ENCODE measurements at regions not wholly inside any gene's neighbourhood (a gene's known extent, or its start where the extent isn't known, plus 50 kb on each side); places are given as distances from the start of the nearest gene placed in this dataset.

DNA sequence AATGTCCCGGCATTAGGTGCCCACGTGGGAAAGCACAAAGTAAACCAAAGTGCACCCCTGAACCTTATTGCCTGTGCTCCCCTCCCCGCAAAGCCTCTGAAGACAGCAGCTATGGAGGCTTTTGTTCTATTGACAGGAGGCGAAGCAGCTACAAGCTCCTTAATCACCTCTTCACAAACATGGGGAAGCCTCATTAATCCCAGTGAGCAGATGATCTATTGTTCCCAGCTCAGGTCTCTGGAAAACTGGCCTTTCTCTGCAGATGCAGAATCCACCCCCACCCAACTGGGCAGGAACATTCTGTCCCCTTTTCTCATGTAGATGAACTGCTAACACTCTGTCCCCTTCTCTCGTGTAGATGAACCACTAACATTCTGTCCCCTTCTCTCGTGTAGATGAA lies 190.5 kb upstream of the CSF3R start:
- TF ChIP-seq, protein P1, sequence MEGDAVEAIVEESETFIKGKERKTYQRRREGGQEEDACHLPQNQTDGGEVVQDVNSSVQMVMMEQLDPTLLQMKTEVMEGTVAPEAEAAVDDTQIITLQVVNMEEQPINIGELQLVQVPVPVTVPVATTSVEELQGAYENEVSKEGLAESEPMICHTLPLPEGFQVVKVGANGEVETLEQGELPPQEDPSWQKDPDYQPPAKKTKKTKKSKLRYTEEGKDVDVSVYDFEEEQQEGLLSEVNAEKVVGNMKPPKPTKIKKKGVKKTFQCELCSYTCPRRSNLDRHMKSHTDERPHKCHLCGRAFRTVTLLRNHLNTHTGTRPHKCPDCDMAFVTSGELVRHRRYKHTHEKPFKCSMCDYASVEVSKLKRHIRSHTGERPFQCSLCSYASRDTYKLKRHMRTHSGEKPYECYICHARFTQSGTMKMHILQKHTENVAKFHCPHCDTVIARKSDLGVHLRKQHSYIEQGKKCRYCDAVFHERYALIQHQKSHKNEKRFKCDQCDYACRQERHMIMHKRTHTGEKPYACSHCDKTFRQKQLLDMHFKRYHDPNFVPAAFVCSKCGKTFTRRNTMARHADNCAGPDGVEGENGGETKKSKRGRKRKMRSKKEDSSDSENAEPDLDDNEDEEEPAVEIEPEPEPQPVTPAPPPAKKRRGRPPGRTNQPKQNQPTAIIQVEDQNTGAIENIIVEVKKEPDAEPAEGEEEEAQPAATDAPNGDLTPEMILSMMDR (IDR thresholded peaks at IDR 0.05) = no peak
- DNase-seq (ENCODE audit: low spot score) (no peak), ATAC-seq (ENCODE audit: insufficient number of reproducible peaks, low FRiP score, low read depth) (no peak)
- Histone ChIP-seq H3K4me3 (no peak overlapping the region), H3K4me1 (ENCODE audit: control insufficient read depth in 1 of 2, low read depth in 2 of 2) (no peaks in the 10 kb centered on the region), H3K9me3 (no peaks in the 10 kb centered on the region), H3K27me3 (replicated peaks; ENCODE audit: insufficient read depth) (no peaks in the 10 kb centered on the region), H3K27ac (no peak overlapping the region), H3K36me3 (no peaks in the 10 kb centered on the region)

GRCh38 chr1:36669262-36669661 lies 186.5 kb upstream of the CSF3R start:
- ATAC-seq (ENCODE audit: insufficient number of reproducible peaks, low FRiP score, low read depth) (no peak), DNase-seq (ENCODE audit: low spot score) (no peak)
- Histone ChIP-seq H3K27ac (no peak overlapping the region), H3K4me3 (no peak overlapping the region), H3K36me3 (no peaks in the 10 kb centered on the region), H3K27me3 (replicated peaks; ENCODE audit: insufficient read depth) (no peaks in the 10 kb centered on the region), H3K9me3 (no peaks in the 10 kb centered on the region), H3K4me1 (ENCODE audit: control insufficient read depth in 1 of 2, low read depth in 2 of 2) (no peaks in the 10 kb centered on the region)
- TF ChIP-seq, protein P1 (IDR thresholded peaks at IDR 0.05) = no peak

DNA sequence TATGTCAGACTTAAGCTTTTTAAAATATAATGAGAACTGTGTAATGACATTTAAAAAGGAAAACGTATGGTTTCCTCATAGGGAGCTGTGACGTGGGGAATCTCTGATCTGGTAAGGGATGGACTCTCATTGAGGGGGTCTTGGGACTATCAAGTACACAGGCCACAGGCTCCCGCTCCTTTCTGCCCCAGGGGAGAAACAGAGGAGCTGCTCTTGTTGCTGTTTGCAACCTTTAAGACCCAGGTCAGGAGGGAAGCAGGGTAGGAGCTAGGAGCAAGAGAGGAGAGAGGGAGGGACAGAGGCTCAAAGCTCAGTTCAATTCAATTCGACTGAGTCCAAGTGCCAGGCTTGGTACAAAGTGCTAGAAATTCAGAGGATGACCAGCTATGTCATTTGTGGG lies 185.1 kb upstream of the CSF3R start:
- ATAC-seq (ENCODE audit: insufficient number of reproducible peaks, low FRiP score, low read depth) (no peak), DNase-seq (ENCODE audit: low spot score) (no peak)
- Histone ChIP-seq H3K27ac (no peak overlapping the region), H3K36me3 (no peaks in the 10 kb centered on the region), H3K9me3 (no peaks in the 10 kb centered on the region), H3K4me1 (ENCODE audit: control insufficient read depth in 1 of 2, low read depth in 2 of 2) (no peaks in the 10 kb centered on the region), H3K4me3 (no peak overlapping the region), H3K27me3 (replicated peaks; ENCODE audit: insufficient read depth) (no peaks in the 10 kb centered on the region)
- TF ChIP-seq, protein P1 (IDR thresholded peaks at IDR 0.05) = no peak

DNA sequence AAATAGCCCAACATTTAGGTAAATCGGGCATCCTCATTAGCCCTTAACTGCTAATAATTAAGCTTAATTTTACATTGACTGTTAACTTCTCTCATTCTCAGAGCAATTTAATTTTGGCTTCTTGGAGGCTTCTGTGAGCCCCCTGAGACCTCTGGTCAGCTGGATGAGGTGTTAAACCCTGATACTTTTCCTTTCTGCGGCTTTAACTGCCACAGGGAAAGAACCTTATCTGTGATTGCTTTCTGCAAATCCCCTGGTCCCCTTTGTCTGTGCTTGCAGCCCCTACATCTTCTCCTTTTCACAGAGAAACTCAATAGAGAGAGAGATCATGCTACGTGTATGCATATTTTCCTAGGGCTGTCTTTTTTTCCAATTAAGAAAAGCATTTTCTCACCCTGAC lies 184.5 kb upstream of the CSF3R start:
- TF ChIP-seq, protein P1 (IDR thresholded peaks at IDR 0.05) = no peak
- Histone ChIP-seq H3K4me3 (no peak overlapping the region), H3K27me3 (replicated peaks; ENCODE audit: insufficient read depth) (no peaks in the 10 kb centered on the region), H3K4me1 (ENCODE audit: control insufficient read depth in 1 of 2, low read depth in 2 of 2) (no peaks in the 10 kb centered on the region), H3K9me3 (no peaks in the 10 kb centered on the region), H3K36me3 (no peaks in the 10 kb centered on the region), H3K27ac (no peak overlapping the region)
- DNase-seq (ENCODE audit: low spot score) = no peak
- ATAC-seq (ENCODE audit: insufficient number of reproducible peaks, low FRiP score, low read depth) = no peak

DNA sequence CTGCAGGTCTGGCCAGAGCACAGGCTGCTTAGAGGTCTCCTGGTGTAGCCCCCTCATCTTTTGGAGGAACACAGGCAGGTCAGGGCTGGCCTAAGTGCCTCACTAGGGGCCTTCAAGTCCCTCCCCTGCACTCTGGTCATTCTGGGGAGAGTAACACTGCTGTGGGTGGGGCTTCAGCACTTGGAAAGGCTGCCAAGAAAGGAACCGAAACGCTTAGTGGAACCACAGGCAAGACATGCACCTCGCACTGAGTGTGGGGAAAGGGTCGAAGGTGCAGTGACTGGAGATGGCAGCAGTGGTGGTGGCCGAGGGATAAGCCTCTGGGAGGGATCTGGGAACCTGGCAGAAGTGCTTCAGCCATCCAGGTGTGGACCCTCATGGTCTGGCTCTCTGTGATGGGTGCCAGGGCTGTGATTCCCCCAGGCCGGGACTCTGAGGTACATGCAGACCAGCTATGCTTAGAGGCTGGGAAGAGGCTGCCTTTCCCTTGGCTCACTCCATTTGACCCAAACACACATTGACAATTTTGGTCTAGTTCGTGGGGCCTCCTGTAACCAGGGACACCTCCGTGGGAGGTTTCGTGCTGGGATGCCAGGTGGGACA lies 182.9 kb upstream of the CSF3R start:
- ATAC-seq (ENCODE audit: insufficient number of reproducible peaks, low FRiP score, low read depth) (no peak), DNase-seq (ENCODE audit: low spot score) (no peak)
- Histone ChIP-seq H3K4me1 (ENCODE audit: control insufficient read depth in 1 of 2, low read depth in 2 of 2) (no peaks in the 10 kb centered on the region), H3K4me3 (no peak overlapping the region), H3K36me3 (no peaks in the 10 kb centered on the region), H3K9me3 (no peaks in the 10 kb centered on the region), H3K27ac (no peak overlapping the region), H3K27me3 (replicated peaks; ENCODE audit: insufficient read depth) (no peaks in the 10 kb centered on the region)
- TF ChIP-seq, protein P1 (IDR thresholded peaks at IDR 0.05) = no peak

Data from thoracic aorta (tissue), 2 donors.